Smooth muscle cell (in vitro differentiated cells): ENCODE measurements at regions not wholly inside any gene's neighbourhood (a gene's known extent, or its start where the extent isn't known, plus 50 kb on each side); places are given as distances from the start of the nearest gene placed in this dataset.

ENCODE experiments used
- DNase-seq: peaks from one replicate; lab custom pipeline; 2025; ENCODE audit not compliant: unreplicated experiment; lab: John Stamatoyannopoulos, UW
- H2AFZ ChIP-seq: fragments of 200-600 bp; sonication (generic); 2 replicates; pipeline ENCODE4 v1.6.0; 2016; ENCODE audit warnings: antibody characterized with exemption, low read depth, mild to moderate bottlenecking
- H3F3A ChIP-seq: fragments of 200-600 bp; sonication (generic); 2 replicates; pipeline ENCODE4 v1.6.0; 2017; ENCODE audit warnings: antibody characterized with exemption, low read depth
- H3K27ac ChIP-seq: fragments of 200-600 bp; sonication (generic); 2 replicates; pipeline ENCODE4 v1.5.1; 2016; ENCODE audit warnings: low read depth, mild to moderate bottlenecking
- H3K27me3 ChIP-seq: fragments of 200-600 bp; sonication (generic); 2 replicates; pipeline ENCODE4 v1.6.1; 2016; ENCODE audit warnings: low read depth, mild to moderate bottlenecking
- H3K36me3 ChIP-seq: fragments of 200-600 bp; sonication (generic); 2 replicates; pipeline ENCODE4 v1.5.1; 2016; ENCODE audit warnings: low read depth
- H3K4me1 ChIP-seq: fragments of 200-600 bp; sonication (generic); 2 replicates; pipeline ENCODE4 v1.5.1; 2016; ENCODE audit warnings: low read depth
- H3K4me2 ChIP-seq: fragments of 200-600 bp; sonication (generic); 2 replicates; pipeline ENCODE4 v1.6.0; 2016; ENCODE audit warnings: mild to moderate bottlenecking
- H3K4me3 ChIP-seq: fragments of 200-600 bp; sonication (generic); 2 replicates; pipeline ENCODE4 v1.5.1; 2016; ENCODE audit warnings: mild to moderate bottlenecking
- H3K79me2 ChIP-seq: fragments of 200-600 bp; sonication (generic); 2 replicates; pipeline ENCODE4 v1.6.0; 2016; ENCODE audit warnings: low read depth, mild to moderate bottlenecking
- H3K9ac ChIP-seq: fragments of 200-600 bp; sonication (generic); 2 replicates; pipeline ENCODE4 v1.6.0; 2016; ENCODE audit warnings: low read depth
- H3K9me3 ChIP-seq: fragments of 200-600 bp; sonication (generic); replicated peaks from 2 replicates; pipeline ENCODE4 v1.5.1; 2016; ENCODE audit warnings: low read depth
- H4K20me1 ChIP-seq: fragments of 200-600 bp; sonication (generic); 2 replicates; pipeline ENCODE4 v1.6.0; 2016; ENCODE audit warnings: low read depth
- WGBS: methylation state at CpG from one replicate; pipeline ENCODE4 v1.1.7; 2016; ENCODE audit warnings: low lambda C conversion rate; 5-methylcytosine and 5-hydroxymethylcytosine counted together
- TF ChIP-seq, protein P1 (sequence below): fragments of 200-600 bp; sonication (generic); IDR thresholded peaks from 2 replicates; pipeline ENCODE4 v1.5.1; 2017; ENCODE audit warnings: borderline replicate concordance, mild to moderate bottlenecking, antibody characterized with exemption; ENCODE audit not compliant: insufficient read depth, poor library complexity, severe bottlenecking

DNA sequence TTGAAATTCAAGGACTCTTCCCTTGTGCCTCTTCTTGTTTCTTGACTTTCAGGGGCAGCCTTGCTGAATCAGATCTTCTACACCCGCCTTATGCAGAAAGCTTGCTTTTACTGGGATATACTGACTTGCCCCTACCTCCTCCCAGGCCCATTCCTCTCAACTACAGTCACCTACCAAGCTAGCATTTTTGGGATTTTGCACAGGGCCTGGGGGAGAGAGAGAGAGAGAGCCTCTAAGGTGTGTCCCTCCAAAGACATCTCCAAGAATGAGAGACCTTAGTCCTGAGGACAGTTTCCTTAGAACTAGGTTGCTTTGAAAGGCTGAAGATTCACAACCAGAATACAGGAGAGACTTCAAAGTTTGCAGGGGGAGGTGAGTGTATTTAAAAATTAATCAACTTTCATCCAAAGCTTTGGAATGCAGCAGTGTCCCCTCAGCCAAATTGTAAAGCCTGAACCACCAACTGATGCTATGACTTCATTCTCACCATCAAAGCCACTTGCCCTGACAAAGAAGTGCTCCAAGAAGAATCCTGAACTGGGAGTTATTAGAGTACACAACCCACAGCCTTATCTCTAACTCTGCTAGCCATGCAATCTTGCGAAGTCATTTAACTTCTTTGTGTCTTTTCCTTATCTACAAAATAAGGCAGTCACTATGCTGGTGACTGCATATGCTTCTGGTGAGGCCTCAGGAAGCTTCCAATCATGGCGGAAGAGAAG is 96.1 kb upstream of the EGLN3 start:
- WGBS = 62% methylated on average over 3 of the region's 3 CpGs
- H3K27ac ChIP-seq = no peak overlapping the region
- H2AFZ ChIP-seq = no peak overlapping the region
- no peak for DNase-seq
- no peaks in the 10 kb centered on the region for H4K20me1 ChIP-seq
- TF ChIP-seq, protein P1, sequence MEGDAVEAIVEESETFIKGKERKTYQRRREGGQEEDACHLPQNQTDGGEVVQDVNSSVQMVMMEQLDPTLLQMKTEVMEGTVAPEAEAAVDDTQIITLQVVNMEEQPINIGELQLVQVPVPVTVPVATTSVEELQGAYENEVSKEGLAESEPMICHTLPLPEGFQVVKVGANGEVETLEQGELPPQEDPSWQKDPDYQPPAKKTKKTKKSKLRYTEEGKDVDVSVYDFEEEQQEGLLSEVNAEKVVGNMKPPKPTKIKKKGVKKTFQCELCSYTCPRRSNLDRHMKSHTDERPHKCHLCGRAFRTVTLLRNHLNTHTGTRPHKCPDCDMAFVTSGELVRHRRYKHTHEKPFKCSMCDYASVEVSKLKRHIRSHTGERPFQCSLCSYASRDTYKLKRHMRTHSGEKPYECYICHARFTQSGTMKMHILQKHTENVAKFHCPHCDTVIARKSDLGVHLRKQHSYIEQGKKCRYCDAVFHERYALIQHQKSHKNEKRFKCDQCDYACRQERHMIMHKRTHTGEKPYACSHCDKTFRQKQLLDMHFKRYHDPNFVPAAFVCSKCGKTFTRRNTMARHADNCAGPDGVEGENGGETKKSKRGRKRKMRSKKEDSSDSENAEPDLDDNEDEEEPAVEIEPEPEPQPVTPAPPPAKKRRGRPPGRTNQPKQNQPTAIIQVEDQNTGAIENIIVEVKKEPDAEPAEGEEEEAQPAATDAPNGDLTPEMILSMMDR = no peak
- H3K79me2 ChIP-seq = no peaks in the 10 kb centered on the region
- no peak overlapping the region for H3K4me3 ChIP-seq
- H3F3A ChIP-seq = peaks cover 5% of the 10 kb centered on the region
- H3K4me1 ChIP-seq = no peaks in the 10 kb centered on the region
- no peaks in the 10 kb centered on the region for H3K9me3 ChIP-seq
- no peak overlapping the region for H3K9ac ChIP-seq
- no peaks in the 10 kb centered on the region for H3K27me3 ChIP-seq
- no peaks in the 10 kb centered on the region for H3K36me3 ChIP-seq
- H3K4me2 ChIP-seq = peak overlapping the region; percentile 19

DNA sequence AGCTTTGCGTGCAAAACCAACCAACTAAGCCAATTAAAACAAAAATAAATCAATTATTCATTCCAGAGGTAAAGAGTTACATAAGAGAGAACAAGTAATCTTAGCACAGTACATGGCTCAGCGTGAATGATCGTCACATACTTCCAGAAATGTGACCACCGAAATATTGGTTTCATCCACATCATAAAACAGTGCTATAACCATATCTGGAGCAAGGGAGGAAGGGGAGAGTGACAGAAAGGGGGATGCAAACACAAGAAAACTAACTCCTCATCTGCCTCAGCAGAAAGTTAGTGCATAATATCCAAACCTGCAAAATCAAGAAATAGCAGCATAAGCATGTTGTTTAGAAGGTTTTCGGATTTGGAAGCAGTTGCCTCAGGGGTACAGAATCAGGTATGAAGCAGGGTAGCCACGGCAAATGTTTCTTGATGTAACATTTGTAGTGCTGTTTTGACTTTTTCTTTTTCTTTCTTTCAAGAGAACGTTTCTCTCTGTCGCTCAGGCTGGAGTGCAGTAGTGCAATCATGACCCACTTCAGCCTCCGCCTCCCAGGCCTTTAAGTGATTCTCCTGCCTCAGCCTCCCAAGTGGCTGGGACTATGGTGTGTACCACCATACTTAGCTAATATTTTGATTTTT is 93.9 kb upstream of the EGLN3 start:
- Histone ChIP-seq H3K27ac (no peak overlapping the region), H3F3A (no peaks in the 10 kb centered on the region), H3K4me3 (no peak overlapping the region), H3K27me3 (no peaks in the 10 kb centered on the region), H4K20me1 (no peaks in the 10 kb centered on the region), H3K9me3 (no peaks in the 10 kb centered on the region), H3K9ac (no peak overlapping the region), H3K36me3 (no peaks in the 10 kb centered on the region), H2AFZ (no peak overlapping the region), H3K4me1 (no peaks in the 10 kb centered on the region), H3K79me2 (no peaks in the 10 kb centered on the region), H3K4me2 (no peak overlapping the region)
- 97% methylated on average over 9 of the region's 9 CpGs for WGBS
- TF ChIP-seq, protein P1 = no peak
- no peak for DNase-seq

DNA sequence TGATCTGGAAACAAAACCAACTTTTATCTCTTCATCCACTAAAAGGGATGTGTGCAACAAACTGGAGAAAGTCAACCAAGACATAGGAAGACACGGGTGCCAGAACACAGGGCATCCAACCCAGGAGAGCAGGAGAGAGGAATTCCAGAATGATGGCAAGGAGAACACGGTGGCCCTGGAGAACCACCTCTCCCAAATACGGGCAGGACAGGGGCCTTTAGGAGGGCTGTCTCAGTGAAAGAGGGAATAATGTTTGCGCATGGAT is 93.4 kb upstream of the EGLN3 start:
- H3K4me2 ChIP-seq = no peak overlapping the region
- H3K27ac ChIP-seq = no peak overlapping the region
- H2AFZ ChIP-seq = no peak overlapping the region
- no peak overlapping the region for H3K4me3 ChIP-seq
- 98% methylated on average over 4 of the region's 4 CpGs for WGBS
- no peaks in the 10 kb centered on the region for H3K9me3 ChIP-seq
- TF ChIP-seq, protein P1 = no peak
- H3K4me1 ChIP-seq = no peaks in the 10 kb centered on the region
- H3K9ac ChIP-seq = no peak overlapping the region
- no peaks in the 10 kb centered on the region for H3K79me2 ChIP-seq
- no peaks in the 10 kb centered on the region for H3F3A ChIP-seq
- no peaks in the 10 kb centered on the region for H3K36me3 ChIP-seq
- DNase-seq = no peak
- no peaks in the 10 kb centered on the region for H4K20me1 ChIP-seq
- H3K27me3 ChIP-seq = no peaks in the 10 kb centered on the region
